ENCODE measurements at regions not wholly inside any gene's neighbourhood (a gene's known extent, or its start where the extent isn't known, plus 50 kb on each side); places are given as distances from the start of the nearest gene placed in this dataset.
"Not testable (repeated sequence)": the region's sequence is repeated elsewhere in the genome, so short reads cannot be mapped to it uniquely, and the experiment has no call there.

- Histone ChIP-seq H3K27ac (no peak overlapping the region), H3K36me3 (no peaks in the 10 kb centered on the region), H3K4me1 (no peaks in the 10 kb centered on the region), H3K4me3 (no peak overlapping the region), H3K27me3 (no peaks in the 10 kb centered on the region), H3K9me3 (no peaks in the 10 kb centered on the region)
- TF ChIP-seq CTCF (IDR thresholded peaks at IDR 0.05), result no peak
- TF ChIP-seq POLR2A (IDR thresholded peaks at IDR 0.05), result no peak
- DNase-seq, result no peak
Observed at GRCh38 chrX:87941841-87942240, 424.2 kb downstream of the KLHL4 start.

DNA sequence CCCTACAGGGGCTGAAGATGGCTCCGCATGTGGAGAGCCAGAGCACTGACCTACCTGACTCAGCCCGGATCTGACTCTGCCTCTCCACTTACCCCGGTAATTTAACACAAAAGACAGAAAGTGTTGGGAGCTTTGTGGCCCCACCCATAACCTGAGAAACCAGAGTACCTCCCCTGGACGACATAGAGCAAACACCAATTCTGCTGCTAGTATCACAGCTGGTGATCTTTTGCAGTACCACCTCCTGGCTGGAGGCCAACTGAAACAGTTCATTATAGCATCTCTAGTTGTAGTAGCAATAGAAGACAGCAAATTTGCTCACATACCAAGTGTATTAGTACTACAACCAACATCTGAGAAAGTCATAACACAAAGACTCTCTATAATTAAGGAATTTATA, 443.9 kb downstream of the KLHL4 start:
- Histone ChIP-seq H3K27me3 (no peaks in the 10 kb centered on the region), H3K27ac (no peak overlapping the region), H3K36me3 (no peaks in the 10 kb centered on the region), H3K4me1 (no peaks in the 10 kb centered on the region), H3K4me3 (no peak overlapping the region), H3K9me3 (no peaks in the 10 kb centered on the region)
- DNase-seq, result no peak
- TF ChIP-seq CTCF (IDR thresholded peaks at IDR 0.05), result no peak
- TF ChIP-seq POLR2A (IDR thresholded peaks at IDR 0.05), result no peak

DNA sequence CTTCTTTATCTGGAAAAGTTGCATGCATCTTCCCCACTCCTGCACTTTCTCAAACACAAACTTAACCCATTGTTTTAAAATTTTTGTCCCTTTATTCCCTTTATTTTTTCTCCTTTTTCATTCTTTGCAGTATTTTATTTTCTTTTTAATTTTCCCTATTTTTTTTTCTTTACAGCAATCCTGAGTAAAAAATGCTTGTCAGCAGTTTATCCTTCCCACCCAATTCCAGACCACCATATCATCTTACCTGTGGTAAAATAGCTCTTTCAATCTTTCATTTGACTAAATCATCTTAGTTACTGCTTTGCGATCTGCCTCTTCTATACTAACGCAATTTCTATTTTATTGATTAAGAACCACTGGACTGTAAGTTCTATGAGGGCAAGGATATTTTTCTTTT, 450.5 kb downstream of the KLHL4 start:
- no peak for DNase-seq
- Histone ChIP-seq H3K4me1 (no peaks in the 10 kb centered on the region), H3K27me3 (no peaks in the 10 kb centered on the region), H3K36me3 (no peaks in the 10 kb centered on the region), H3K4me3 (no peak overlapping the region), H3K9me3 (no peaks in the 10 kb centered on the region), H3K27ac (no peak overlapping the region)
- TF ChIP-seq POLR2A (IDR thresholded peaks at IDR 0.05), result no peak
- no peak for TF ChIP-seq CTCF (IDR thresholded peaks at IDR 0.05)

DNA sequence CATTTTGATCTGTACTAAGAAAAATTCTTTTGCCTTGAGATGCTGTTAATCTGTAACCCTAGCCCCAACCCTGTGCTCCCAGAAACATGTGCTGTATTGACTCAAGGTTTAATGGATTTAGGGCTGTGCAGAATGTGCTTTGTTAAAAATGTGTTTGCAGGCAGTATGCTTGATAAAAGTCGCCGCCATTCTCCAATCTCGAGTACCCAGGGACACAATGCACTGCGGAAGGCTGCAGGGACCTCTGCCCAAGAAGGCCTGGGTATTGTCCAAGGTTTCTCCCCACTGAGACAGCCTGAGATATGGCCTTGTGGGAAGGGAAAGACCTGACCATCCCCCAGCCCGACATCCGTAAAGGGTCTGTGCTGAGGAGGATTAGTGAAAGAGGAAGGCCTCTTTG, 454.5 kb downstream of the KLHL4 start:
- not testable (repeated sequence) for H3K27ac ChIP-seq, H3K27me3 ChIP-seq, DNase-seq, H3K4me3 ChIP-seq, H3K4me1 ChIP-seq, H3K36me3 ChIP-seq, H3K9me3 ChIP-seq

- no peak for DNase-seq
- Histone ChIP-seq H3K36me3 (no peaks in the 10 kb centered on the region), H3K27me3 (no peaks in the 10 kb centered on the region), H3K4me1 (no peaks in the 10 kb centered on the region), H3K27ac (no peak overlapping the region), H3K9me3 (no peaks in the 10 kb centered on the region), H3K4me3 (no peak overlapping the region)
- TF ChIP-seq POLR2A (IDR thresholded peaks at IDR 0.05) (no peak), CTCF (IDR thresholded peaks at IDR 0.05) (no peak)
Observed at GRCh38 chrX:87975365-87975764, 457.8 kb downstream of the KLHL4 start.

- H3K4me1 ChIP-seq, H3K27ac ChIP-seq, H3K4me3 ChIP-seq, DNase-seq, H3K27me3 ChIP-seq, H3K9me3 ChIP-seq, H3K36me3 ChIP-seq: not testable (repeated sequence)
Observed at GRCh38 chrX:88007873-88008272, 490.3 kb downstream of the KLHL4 start.

DNA sequence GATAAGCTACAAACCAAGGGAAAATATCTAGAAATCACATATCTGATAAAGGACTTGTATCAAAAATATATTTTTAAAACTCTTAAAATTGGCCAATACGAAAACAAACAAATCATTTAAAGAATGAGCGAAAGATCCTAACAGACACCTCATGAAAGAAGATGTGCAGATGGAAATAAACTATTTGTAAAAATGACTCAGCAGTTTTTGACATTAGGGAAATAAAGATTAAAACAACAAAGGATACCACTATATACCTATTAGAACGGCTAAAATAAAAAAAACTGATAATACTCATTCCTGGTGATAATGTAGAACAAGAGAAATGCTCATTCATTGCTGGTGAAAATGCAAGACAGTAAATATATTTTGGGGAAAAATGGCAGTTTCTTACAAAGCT, 506.4 kb downstream of the KLHL4 start:
- H3K27ac ChIP-seq, result no peak overlapping the region
- no peaks in the 10 kb centered on the region for H3K9me3 ChIP-seq
- no peak for TF ChIP-seq CTCF (IDR thresholded peaks at IDR 0.05)
- no peak for TF ChIP-seq POLR2A (IDR thresholded peaks at IDR 0.05)
- DNase-seq, result no peak
- no peaks in the 10 kb centered on the region for H3K27me3 ChIP-seq
- no peak overlapping the region for H3K4me3 ChIP-seq
- no peaks in the 10 kb centered on the region for H3K36me3 ChIP-seq
- H3K4me1 ChIP-seq, result no peaks in the 10 kb centered on the region

All from Peyer's patch (tissue), 4 donors.